K562 (cell line): ENCODE measurements at regions not wholly inside any gene's neighbourhood (a gene's known extent, or its start where the extent isn't known, plus 50 kb on each side); places are given as distances from the start of the nearest gene placed in this dataset.

Source experiments
- ATAC-seq: fragments of 200-7000 bp; cut with Tn5 transposase; 3 replicates; pipeline ENCODE4 v1.9.1; 2020; ENCODE audit warnings: moderate library complexity
- BruUV-seq: library from RNA; stranded (reverse); fragments of 400-500 nt; replicated peaks from 2 replicates; lab custom pipeline; 2021; lab: Mats Ljungman, UMichigan
- CTCF ChIA-PET: fragments of 300-600 bp; formaldehyde crosslinking; extraction: SDS; loops from one replicate; lab custom pipeline; 2021; ENCODE audit warnings: low intra/inter-chr PET ratio; lab: Yijun Ruan, JAX
- POLR2A ChIA-PET: fragments of 300-600, 350-650 bp; sonication (Branson Sonifier 250); formaldehyde crosslinking; extraction: SDS; loops from one replicate; lab custom pipeline; 2021; ENCODE audit warnings: antibody characterized with exemption, inconsistent platforms; lab: Yijun Ruan, JAX
- DNase-seq, 4 experiments: peaks; one replicate each; pipeline versions ENCODE4 v3.0.0 to v3.0.0-alpha.2; 2011 to 2018; ENCODE audit warnings: low spot score in 3 of 4, mixed read lengths in 3 of 4; ENCODE audit errors: extremely low read depth in 1 of 4
- FAIRE-seq: peaks from 2 replicates; lab custom pipeline; 2011; peaks lifted over from hg19 to GRCh38; lab: Jason Lieb, UNC
- H2AFZ ChIP-seq: 2 replicates; pipeline ENCODE4 v1.6.0; 2011; ENCODE audit warnings: low read depth, low read length, control low read depth, inconsistent platforms
- H3K27ac ChIP-seq: fragments of 200-600 bp; 3 replicates; pipeline ENCODE4 v1.8.0; 2011; ENCODE audit warnings: low read depth, mild to moderate bottlenecking, control low read depth, inconsistent platforms, low read length, moderate library complexity, mixed read lengths; ENCODE audit errors: extremely low read depth
- H3K27me3 ChIP-seq, 2 experiments: fragments of 300-600 bp in 1 of 2; 2 replicates in 1 of 2; 3 replicates in 1 of 2; pipeline versions ENCODE4 v1.6.0 to v1.8.0; 2011; ENCODE audit warnings: inconsistent platforms in 2 of 2, low read length in 2 of 2, mild to moderate bottlenecking in 1 of 2, mixed read lengths in 1 of 2, moderate library complexity in 1 of 2; ENCODE audit not compliant: control insufficient read depth in 2 of 2, insufficient read depth in 2 of 2
- H3K36me3 ChIP-seq: fragments of 300-600 bp; 3 replicates; pipeline ENCODE4 v1.8.0; 2011; ENCODE audit warnings: mild to moderate bottlenecking, low read length, inconsistent platforms; ENCODE audit not compliant: control insufficient read depth, insufficient read depth
- H3K4me1 ChIP-seq, 2 experiments: fragments of 200-600 bp in 1 of 2; replicated peaks in 1 of 2; 2 replicates in 1 of 2; 3 replicates in 1 of 2; pipeline versions ENCODE4 v1.5.1 to v1.8.0; 2011; ENCODE audit warnings: inconsistent platforms in 2 of 2, low read length in 2 of 2, mild to moderate bottlenecking in 1 of 2, mixed read lengths in 1 of 2, moderate library complexity in 1 of 2; ENCODE audit not compliant: control insufficient read depth in 2 of 2, insufficient read depth in 2 of 2
- H3K4me2 ChIP-seq: 2 replicates; pipeline ENCODE4 v1.6.1; 2011; ENCODE audit warnings: low read length, control low read depth, inconsistent platforms, mixed read lengths; ENCODE audit not compliant: insufficient read depth
- H3K4me3 ChIP-seq: fragments of 200-600 bp; sonication (generic), shearing (Covaris generic); 2 replicates; pipeline ENCODE4 v1.5.1; 2016; ENCODE audit warnings: control low read depth, inconsistent platforms
- H3K79me2 ChIP-seq: fragments of 200-600 bp; 3 replicates; pipeline ENCODE4 v1.8.0; 2011; ENCODE audit warnings: low read length, inconsistent platforms; ENCODE audit not compliant: control insufficient read depth, insufficient read depth
- H3K9ac ChIP-seq, 2 experiments: 2 replicates each; pipeline versions ENCODE4 v1.6.0 to v1.6.1; 2011; ENCODE audit warnings: low read depth in 2 of 2, low read length in 2 of 2, control low read depth in 1 of 2, inconsistent platforms in 1 of 2, mild to moderate bottlenecking in 1 of 2, mixed read lengths in 1 of 2; ENCODE audit not compliant: insufficient read depth in 1 of 2
- H3K9me1 ChIP-seq: one replicate; pipeline ENCODE4 v1.6.0; 2011; ENCODE audit warnings: inconsistent platforms, mild to moderate bottlenecking, low read length, moderate library complexity; ENCODE audit not compliant: control insufficient read depth, insufficient read depth
- H3K9me3 ChIP-seq: replicated peaks from 2 replicates; pipeline ENCODE4 v1.5.1; 2011; ENCODE audit warnings: low read depth, low read length, inconsistent platforms; ENCODE audit not compliant: control insufficient read depth, insufficient read depth
- H4K20me1 ChIP-seq: replicated peaks from 2 replicates; pipeline ENCODE4 v1.6.1; 2011; ENCODE audit warnings: low read length, inconsistent platforms, mixed read lengths; ENCODE audit not compliant: control insufficient read depth, insufficient read depth
- EHMT2 ChIP-seq: fragments of 450-650 bp; IDR thresholded peaks from 2 replicates; pipeline ENCODE4 v1.6.1; 2018; ENCODE audit warnings: antibody characterized with exemption
- LEF1 ChIP-seq: fragments of 450-650 bp; IDR thresholded peaks from 2 replicates; pipeline ENCODE4 v1.6.1; 2016; ENCODE audit warnings: mild to moderate bottlenecking
- NCOA2 ChIP-seq, 2 experiments: fragments of 450-650 bp; IDR thresholded peaks; 2 replicates each; pipeline ENCODE4 v1.6.1; 2018; ENCODE audit warnings: mild to moderate bottlenecking in 2 of 2, moderate library complexity in 1 of 2; ENCODE audit not compliant: partially characterized antibody in 2 of 2
- NCOA4 ChIP-seq: fragments of 450-650 bp; IDR thresholded peaks from 2 replicates; pipeline ENCODE4 v1.6.1; 2018; ENCODE audit warnings: mild to moderate bottlenecking; ENCODE audit not compliant: partially characterized antibody
- WGBS: fragments of 100-300 bp; shearing (Covaris generic); methylation state at CpG from one replicate; pipeline ENCODE4 v1.1.6; 2016; ENCODE audit warnings: low coverage, mixed read lengths; ENCODE audit not compliant: insufficient coverage; ENCODE audit errors: missing lambda C conversion rate; 5-methylcytosine and 5-hydroxymethylcytosine counted together
- in situ Hi-C: fragments of 300-500 bp; cut with MboI; formaldehyde crosslinking; loops from 4 replicates; pipeline ENCODE4 v1.15.0; 2018; ENCODE audit warnings: inconsistent platforms, mixed read lengths
- intact Hi-C: fragments of 100-400 bp; cut with micrococcal nuclease; formaldehyde crosslinking; loops from 2 replicates; pipeline ENCODE4 v1.14.2; 2022
- TF ChIP-seq, protein P1 (sequence below): fragments of 250-450 bp; sonication (Bioruptor Pico); IDR thresholded peaks from 2 replicates; pipeline ENCODE4 v1.5.1; 2021; ENCODE audit warnings: mild to moderate bottlenecking
- TF ChIP-seq, protein P2 (sequence below), 2 experiments: fragments of 450-650 bp; IDR thresholded peaks; 2 replicates each; pipeline ENCODE4 v1.6.1; 2016
- TF ChIP-seq, protein P3 (sequence below), 2 experiments: fragments of 450-650 bp in 1 of 2; sonication (generic) in 1 of 2; formaldehyde crosslinking in 1 of 2; IDR thresholded peaks; 2 replicates each; pipeline versions ENCODE4 v1.7.1 to v1.9.0; 2016 to 2022; ENCODE audit warnings: inconsistent platforms in 1 of 2, mild to moderate bottlenecking in 1 of 2, missing genetic modification reagents in 1 of 2

DNA sequence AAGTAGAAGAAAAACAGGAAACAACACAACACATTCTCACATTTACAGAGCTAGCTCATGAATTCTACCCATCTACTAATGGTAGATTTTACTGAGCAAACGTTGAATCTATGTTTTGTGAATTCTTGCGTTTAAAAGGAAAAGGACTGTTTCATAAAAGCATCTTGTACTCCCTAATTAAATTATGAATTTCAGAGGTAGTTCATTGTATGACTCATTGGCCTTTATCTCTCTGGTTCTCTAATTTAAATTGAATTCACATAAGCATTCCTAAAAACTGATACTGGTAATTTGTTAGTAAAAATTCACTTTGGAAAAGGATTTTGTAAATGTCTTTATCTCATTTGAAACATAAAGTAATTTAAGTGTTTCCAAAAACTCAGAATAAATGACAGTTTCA, 687.3 kb downstream of the BRINP3 start (continued):
- TF ChIP-seq, protein P1, sequence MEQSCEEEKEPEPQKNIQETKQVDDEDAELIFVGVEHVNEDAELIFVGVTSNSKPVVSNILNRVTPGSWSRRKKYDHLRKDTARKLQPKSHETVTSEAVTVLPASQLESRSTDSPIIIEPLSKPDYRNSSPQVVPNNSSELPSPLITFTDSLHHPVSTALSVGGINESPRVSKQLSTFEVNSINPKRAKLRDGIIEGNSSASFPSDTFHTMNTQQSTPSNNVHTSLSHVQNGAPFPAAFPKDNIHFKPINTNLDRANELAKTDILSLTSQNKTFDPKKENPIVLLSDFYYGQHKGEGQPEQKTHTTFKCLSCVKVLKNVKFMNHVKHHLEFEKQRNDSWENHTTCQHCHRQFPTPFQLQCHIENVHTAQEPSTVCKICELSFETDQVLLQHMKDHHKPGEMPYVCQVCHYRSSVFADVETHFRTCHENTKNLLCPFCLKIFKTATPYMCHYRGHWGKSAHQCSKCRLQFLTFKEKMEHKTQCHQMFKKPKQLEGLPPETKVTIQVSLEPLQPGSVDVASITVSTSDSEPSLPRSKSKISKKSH, result no peak

- no peak overlapping the region for H3K9ac ChIP-seq
- H3K4me3 ChIP-seq, result no peak overlapping the region
- no peak for FAIRE-seq
- ChIA-PET POLR2A (no interaction called here), CTCF (no interaction called here)
- no peaks in the 10 kb centered on the region for H3K4me1 ChIP-seq
- DNase-seq, result no peak
- no peaks in the 10 kb centered on the region for H3K36me3 ChIP-seq
- BruUV-seq, result no TSS peak
- H4K20me1 ChIP-seq, result no peaks in the 10 kb centered on the region
- WGBS, result 0% methylated on average over 2 of the region's 3 CpGs
- no peaks in the 10 kb centered on the region for H3K9me3 ChIP-seq
- in situ Hi-C loops (no loop called here), intact Hi-C loops (no loop called here)
- no peaks in the 10 kb centered on the region for H3K27me3 ChIP-seq
- no peak for ATAC-seq
- H3K4me2 ChIP-seq, result no peak overlapping the region
- H3K9me1 ChIP-seq, result no peaks in the 10 kb centered on the region
- no peaks in the 10 kb centered on the region for H3K79me2 ChIP-seq
- H3K27ac ChIP-seq, result no peak overlapping the region
- H2AFZ ChIP-seq, result no peak overlapping the region
- TF ChIP-seq NCOA4 (no peak), NCOA2 (IDR thresholded peaks at IDR 0.05; ENCODE audit: partially characterized antibody in 2 of 2) (no peak), LEF1 (no peak), EHMT2 (no peak)
- TF ChIP-seq, protein P2, sequence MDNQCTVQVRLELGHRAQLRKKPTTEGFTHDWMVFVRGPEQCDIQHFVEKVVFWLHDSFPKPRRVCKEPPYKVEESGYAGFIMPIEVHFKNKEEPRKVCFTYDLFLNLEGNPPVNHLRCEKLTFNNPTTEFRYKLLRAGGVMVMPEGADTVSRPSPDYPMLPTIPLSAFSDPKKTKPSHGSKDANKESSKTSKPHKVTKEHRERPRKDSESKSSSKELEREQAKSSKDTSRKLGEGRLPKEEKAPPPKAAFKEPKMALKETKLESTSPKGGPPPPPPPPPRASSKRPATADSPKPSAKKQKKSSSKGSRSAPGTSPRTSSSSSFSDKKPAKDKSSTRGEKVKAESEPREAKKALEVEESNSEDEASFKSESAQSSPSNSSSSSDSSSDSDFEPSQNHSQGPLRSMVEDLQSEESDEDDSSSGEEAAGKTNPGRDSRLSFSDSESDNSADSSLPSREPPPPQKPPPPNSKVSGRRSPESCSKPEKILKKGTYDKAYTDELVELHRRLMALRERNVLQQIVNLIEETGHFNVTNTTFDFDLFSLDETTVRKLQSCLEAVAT (IDR thresholded peaks at IDR 0.05), result no peak
- TF ChIP-seq, protein P3, sequence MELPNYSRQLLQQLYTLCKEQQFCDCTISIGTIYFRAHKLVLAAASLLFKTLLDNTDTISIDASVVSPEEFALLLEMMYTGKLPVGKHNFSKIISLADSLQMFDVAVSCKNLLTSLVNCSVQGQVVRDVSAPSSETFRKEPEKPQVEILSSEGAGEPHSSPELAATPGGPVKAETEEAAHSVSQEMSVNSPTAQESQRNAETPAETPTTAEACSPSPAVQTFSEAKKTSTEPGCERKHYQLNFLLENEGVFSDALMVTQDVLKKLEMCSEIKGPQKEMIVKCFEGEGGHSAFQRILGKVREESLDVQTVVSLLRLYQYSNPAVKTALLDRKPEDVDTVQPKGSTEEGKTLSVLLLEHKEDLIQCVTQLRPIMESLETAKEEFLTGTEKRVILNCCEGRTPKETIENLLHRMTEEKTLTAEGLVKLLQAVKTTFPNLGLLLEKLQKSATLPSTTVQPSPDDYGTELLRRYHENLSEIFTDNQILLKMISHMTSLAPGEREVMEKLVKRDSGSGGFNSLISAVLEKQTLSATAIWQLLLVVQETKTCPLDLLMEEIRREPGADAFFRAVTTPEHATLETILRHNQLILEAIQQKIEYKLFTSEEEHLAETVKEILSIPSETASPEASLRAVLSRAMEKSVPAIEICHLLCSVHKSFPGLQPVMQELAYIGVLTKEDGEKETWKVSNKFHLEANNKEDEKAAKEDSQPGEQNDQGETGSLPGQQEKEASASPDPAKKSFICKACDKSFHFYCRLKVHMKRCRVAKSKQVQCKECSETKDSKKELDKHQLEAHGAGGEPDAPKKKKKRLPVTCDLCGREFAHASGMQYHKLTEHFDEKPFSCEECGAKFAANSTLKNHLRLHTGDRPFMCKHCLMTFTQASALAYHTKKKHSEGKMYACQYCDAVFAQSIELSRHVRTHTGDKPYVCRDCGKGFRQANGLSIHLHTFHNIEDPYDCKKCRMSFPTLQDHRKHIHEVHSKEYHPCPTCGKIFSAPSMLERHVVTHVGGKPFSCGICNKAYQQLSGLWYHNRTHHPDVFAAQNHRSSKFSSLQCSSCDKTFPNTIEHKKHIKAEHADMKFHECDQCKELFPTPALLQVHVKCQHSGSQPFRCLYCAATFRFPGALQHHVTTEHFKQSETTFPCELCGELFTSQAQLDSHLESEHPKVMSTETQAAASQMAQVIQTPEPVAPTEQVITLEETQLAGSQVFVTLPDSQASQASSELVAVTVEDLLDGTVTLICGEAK (IDR thresholded peaks at IDR 0.05), result no peak
- TF ChIP-seq, protein P3 (CRISPR knock-in tag; IDR thresholded peaks at IDR 0.05), result no peak
These were observed 674.3 kb downstream of the BRINP3 start for GRCh38 chr1:189803364-189803763.
